Adrenal gland (tissue), 5 donors: ENCODE measurements at regions not wholly inside any gene's neighbourhood (a gene's known extent, or its start where the extent isn't known, plus 50 kb on each side); places are given as distances from the start of the nearest gene placed in this dataset.

Source experiments
- POLR2A ChIP-seq, 2 donors: fragments of 450-650 bp; IDR thresholded peaks; one replicate each; pipeline ENCODE4 v1.6.1; 2017; ENCODE audit warnings: antibody characterized with exemption in 2 of 2, mild to moderate bottlenecking in 2 of 2, moderate library complexity in 1 of 2
- TF ChIP-seq, protein P1 (sequence below), 6 experiments: fragments of 450-650 bp in 4 of 6; fragments of 200-600 bp in 2 of 6; sonication (generic) in 1 of 6; IDR thresholded peaks; 1 replicate in 5 of 6; 2 replicates in 1 of 6; pipeline versions ENCODE4 v1.5.1 to v1.8.0; 2016 to 2021; ENCODE audit warnings: antibody characterized with exemption in 6 of 6, mild to moderate bottlenecking in 2 of 6, moderate library complexity in 1 of 6
- donor health status: DM: no; HTN: no; CAD: no.

GRCh38 chr9:1354086-1354485, 303.9 kb downstream of the DMRT2 start:
- TF ChIP-seq, protein P1, sequence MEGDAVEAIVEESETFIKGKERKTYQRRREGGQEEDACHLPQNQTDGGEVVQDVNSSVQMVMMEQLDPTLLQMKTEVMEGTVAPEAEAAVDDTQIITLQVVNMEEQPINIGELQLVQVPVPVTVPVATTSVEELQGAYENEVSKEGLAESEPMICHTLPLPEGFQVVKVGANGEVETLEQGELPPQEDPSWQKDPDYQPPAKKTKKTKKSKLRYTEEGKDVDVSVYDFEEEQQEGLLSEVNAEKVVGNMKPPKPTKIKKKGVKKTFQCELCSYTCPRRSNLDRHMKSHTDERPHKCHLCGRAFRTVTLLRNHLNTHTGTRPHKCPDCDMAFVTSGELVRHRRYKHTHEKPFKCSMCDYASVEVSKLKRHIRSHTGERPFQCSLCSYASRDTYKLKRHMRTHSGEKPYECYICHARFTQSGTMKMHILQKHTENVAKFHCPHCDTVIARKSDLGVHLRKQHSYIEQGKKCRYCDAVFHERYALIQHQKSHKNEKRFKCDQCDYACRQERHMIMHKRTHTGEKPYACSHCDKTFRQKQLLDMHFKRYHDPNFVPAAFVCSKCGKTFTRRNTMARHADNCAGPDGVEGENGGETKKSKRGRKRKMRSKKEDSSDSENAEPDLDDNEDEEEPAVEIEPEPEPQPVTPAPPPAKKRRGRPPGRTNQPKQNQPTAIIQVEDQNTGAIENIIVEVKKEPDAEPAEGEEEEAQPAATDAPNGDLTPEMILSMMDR (IDR thresholded peaks at IDR 0.05), result no peak
- TF ChIP-seq POLR2A (IDR thresholded peaks at IDR 0.05), result no peak
